ENCODE measurements at regions not wholly inside any gene's neighbourhood (a gene's known extent, or its start where the extent isn't known, plus 50 kb on each side); places are given as distances from the start of the nearest gene placed in this dataset.

- TF ChIP-seq CTCF (IDR thresholded peaks at IDR 0.05), result no peak
- TF ChIP-seq POLR2AphosphoS5 (IDR thresholded peaks at IDR 0.05), result no peak
Observed at GRCh38 chr3:83513677-83514076, 1445.1 kb upstream of the CADM2 start.
